Gastrocnemius medialis (tissue), 4 donors: ENCODE measurements at regions not wholly inside any gene's neighbourhood (a gene's known extent, or its start where the extent isn't known, plus 50 kb on each side); places are given as distances from the start of the nearest gene placed in this dataset.

ENCODE experiments used
- ATAC-seq, 2 donors: fragments of 150-250 bp; one replicate each; pipeline ENCODE4 v1.9.1; 2016
- DNase-seq, 2 donors: peaks; one replicate each; pipeline ENCODE4 v3.0.0-alpha.2; 2019
- H3K27ac ChIP-seq, 4 donors: fragments of 200-600 bp; sonication (generic); 1 replicate in 1 of 4; 2 replicates in 3 of 4; pipeline ENCODE4 v1.5.1; 2016 to 2018; ENCODE audit warnings: mild to moderate bottlenecking in 2 of 4, moderate library complexity in 1 of 4
- H3K27me3 ChIP-seq, 3 donors: fragments of 200-600 bp; sonication (generic) in 2 of 3; 1 replicate in 1 of 3; 2 replicates in 2 of 3; pipeline versions ENCODE4 v1.5.1 to v1.6.0; 2016 to 2019; ENCODE audit warnings: mild to moderate bottlenecking in 1 of 3, moderate library complexity in 1 of 3
- H3K36me3 ChIP-seq, 2 donors: fragments of 200-600 bp; sonication (generic) in 1 of 2; one replicate each; pipeline ENCODE4 v1.5.1; 2017 to 2018
- H3K4me1 ChIP-seq, 2 donors: fragments of 200-600 bp; sonication (generic) in 1 of 2; one replicate each; pipeline ENCODE4 v1.5.1; 2016 to 2017; ENCODE audit warnings: mild to moderate bottlenecking in 2 of 2
- H3K4me3 ChIP-seq, 4 donors: fragments of 200-600 bp; sonication (generic) in 3 of 4; 1 replicate in 1 of 4; 2 replicates in 3 of 4; pipeline ENCODE4 v1.5.1; 2016 to 2019; ENCODE audit warnings: mild to moderate bottlenecking in 2 of 4
- H3K9me3 ChIP-seq, 3 donors: fragments of 200-600 bp; sonication (generic) in 2 of 3; 1 replicate in 1 of 3; 2 replicates in 2 of 3; pipeline ENCODE4 v1.5.1; 2016 to 2019
- CTCF ChIP-seq, 5 experiments: fragments of 450-650 bp in 3 of 5; fragments of 200-600 bp in 2 of 5; sonication (generic) in 2 of 5; IDR thresholded peaks in 4 of 5; conservative IDR thresholded peaks in 1 of 5; 1 replicate in 4 of 5; 2 replicates in 1 of 5; pipeline ENCODE4 v1.5.1; 2016 to 2019; ENCODE audit warnings: antibody characterized with exemption in 5 of 5, mild to moderate bottlenecking in 3 of 5, moderate library complexity in 3 of 5
- POLR2A ChIP-seq, 2 donors: fragments of 450-650 bp; IDR thresholded peaks; one replicate each; pipeline ENCODE4 v1.6.1; 2017; ENCODE audit warnings: antibody characterized with exemption in 2 of 2, mild to moderate bottlenecking in 2 of 2, moderate library complexity in 2 of 2
- in situ Hi-C, 4 donors: fragments of 200-750 bp; cut with MboI; loops; one replicate each; pipeline versions ENCODE4 v1.15.0 to v1.8.0; 2017; ENCODE audit warnings: low sequenced_read_pairs in 4 of 4
- intact Hi-C: fragments of 100-400 bp; cut with DNase I; formaldehyde crosslinking; loops from one replicate; pipeline ENCODE4 v1.15.1; 2023; ENCODE audit warnings: low total_unique reads

DNA sequence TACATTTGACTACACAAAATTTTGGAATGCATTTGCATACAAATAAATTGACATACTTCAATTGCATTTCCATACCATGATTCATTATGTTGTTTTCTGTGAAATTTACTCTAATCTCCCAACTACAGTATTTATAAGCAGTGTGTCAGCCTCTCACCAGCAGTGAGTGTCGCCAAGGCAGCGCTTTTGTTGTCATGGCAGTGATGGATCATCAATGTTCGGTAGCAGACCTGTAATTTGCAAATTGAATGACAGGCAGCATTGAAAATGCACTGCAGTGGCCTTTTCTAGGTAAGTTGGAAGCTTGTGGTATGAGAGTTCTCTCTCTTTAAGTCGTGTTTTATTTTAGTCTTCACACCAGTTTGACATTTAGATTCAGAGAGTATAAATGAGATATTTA is 534.1 kb downstream of the PCDH17 start:
- in situ Hi-C loops = no loop called here
- no peak for DNase-seq
- no peak overlapping the region for H3K4me3 ChIP-seq
- H3K9me3 ChIP-seq = no peaks in the 10 kb centered on the region
- H3K36me3 ChIP-seq = no peaks in the 10 kb centered on the region
- intact Hi-C loops = no loop called here
- H3K27me3 ChIP-seq = no peaks in the 10 kb centered on the region
- no peaks in the 10 kb centered on the region for H3K4me1 ChIP-seq
- no peak for ATAC-seq
- no peak for TF ChIP-seq POLR2A (IDR thresholded peaks at IDR 0.05)
- no peak for TF ChIP-seq CTCF (IDR thresholded peaks at IDR 0.05 in 4 of 5, conservative IDR thresholded peaks at IDR 0.05 in 1 of 5)
- H3K27ac ChIP-seq = no peak overlapping the region

GRCh38 chr13:58181111-58181510 is 549.6 kb downstream of the PCDH17 start:
- DNase-seq (no peak), ATAC-seq (no peak)
- intact Hi-C loops (no loop called here), in situ Hi-C loops (no loop called here)
- no peaks in the 10 kb centered on the region for H3K27me3 ChIP-seq
- H3K4me1 ChIP-seq = no peaks in the 10 kb centered on the region
- no peak overlapping the region for H3K27ac ChIP-seq
- H3K4me3 ChIP-seq = no peak overlapping the region
- no peaks in the 10 kb centered on the region for H3K9me3 ChIP-seq
- no peak for TF ChIP-seq CTCF (IDR thresholded peaks at IDR 0.05 in 4 of 5, conservative IDR thresholded peaks at IDR 0.05 in 1 of 5)
- no peaks in the 10 kb centered on the region for H3K36me3 ChIP-seq

GRCh38 chr13:58187881-58188280 is 556.3 kb downstream of the PCDH17 start:
- Histone ChIP-seq H3K4me3 (no peak overlapping the region), H3K27me3 (no peaks in the 10 kb centered on the region), H3K27ac (no peak overlapping the region), H3K36me3 (no peaks in the 10 kb centered on the region), H3K9me3 (no peaks in the 10 kb centered on the region), H3K4me1 (no peaks in the 10 kb centered on the region)
- TF ChIP-seq CTCF (IDR thresholded peaks at IDR 0.05 in 4 of 5, conservative IDR thresholded peaks at IDR 0.05 in 1 of 5) = no peak
- no peak for TF ChIP-seq POLR2A (IDR thresholded peaks at IDR 0.05)
- intact Hi-C loops = no loop called here
- no peak for DNase-seq
- ATAC-seq = no peak
- in situ Hi-C loops = no loop called here

GRCh38 chr13:58190577-58190976 is 559.0 kb downstream of the PCDH17 start:
- H3K36me3 ChIP-seq = no peaks in the 10 kb centered on the region
- no peaks in the 10 kb centered on the region for H3K27me3 ChIP-seq
- H3K4me1 ChIP-seq = no peaks in the 10 kb centered on the region
- no peak for ATAC-seq
- no peaks in the 10 kb centered on the region for H3K9me3 ChIP-seq
- no peak for DNase-seq
- no peak overlapping the region for H3K4me3 ChIP-seq
- intact Hi-C loops = no loop called here
- TF ChIP-seq CTCF (IDR thresholded peaks at IDR 0.05 in 4 of 5, conservative IDR thresholded peaks at IDR 0.05 in 1 of 5) (no peak), POLR2A (IDR thresholded peaks at IDR 0.05) (no peak)
- in situ Hi-C loops = no loop called here
- H3K27ac ChIP-seq = no peak overlapping the region

- no peak overlapping the region for H3K27ac ChIP-seq
- ATAC-seq = no peak
- H3K4me3 ChIP-seq = no peak overlapping the region
- in situ Hi-C loops (no loop called here), intact Hi-C loops (no loop called here)
- H3K9me3 ChIP-seq = no peaks in the 10 kb centered on the region
- H3K36me3 ChIP-seq = no peaks in the 10 kb centered on the region
- H3K27me3 ChIP-seq = no peaks in the 10 kb centered on the region
- no peak for TF ChIP-seq CTCF (IDR thresholded peaks at IDR 0.05 in 4 of 5, conservative IDR thresholded peaks at IDR 0.05 in 1 of 5)
- no peak for TF ChIP-seq POLR2A (IDR thresholded peaks at IDR 0.05)
- no peak for DNase-seq
- H3K4me1 ChIP-seq = no peaks in the 10 kb centered on the region
These were observed 560.2 kb downstream of the PCDH17 start for GRCh38 chr13:58191754-58192153.
